ENCODE measurements at regions not wholly inside any gene's neighbourhood (a gene's known extent, or its start where the extent isn't known, plus 50 kb on each side); places are given as distances from the start of the nearest gene placed in this dataset.

- TF ChIP-seq CTCF (IDR thresholded peaks at IDR 0.05; ENCODE audit: low read depth, low read length) (no peak), EZH2phosphoT487 (IDR thresholded peaks at IDR 0.05; ENCODE audit: low read depth) (no peak)
- H3K79me2 ChIP-seq (ENCODE audit: low read length), result no peaks in the 10 kb centered on the region
- no peaks in the 10 kb centered on the region for H3K27me3 ChIP-seq (ENCODE audit: low read depth, low read length)
- H4K20me1 ChIP-seq (ENCODE audit: insufficient read depth, low read length), result no peaks in the 10 kb centered on the region
- H3K4me3 ChIP-seq (ENCODE audit: low read length), result no peak overlapping the region
- H3K27ac ChIP-seq (ENCODE audit: low read length), result no peak overlapping the region
- no peaks in the 10 kb centered on the region for H3K36me3 ChIP-seq (replicated peaks; ENCODE audit: low read depth, low read length)
- no peak overlapping the region for H2AFZ ChIP-seq (ENCODE audit: low read depth, low read length)
- H3K4me2 ChIP-seq (ENCODE audit: low read length), result no peak overlapping the region
- H3K9ac ChIP-seq (ENCODE audit: low read length), result no peak overlapping the region
- H3K9me3 ChIP-seq (ENCODE audit: insufficient read depth, low read length), result 0 out of 2 replicates have a peak, but pooled peaks cover 4% of the 10 kb centered on the region
- H3K4me1 ChIP-seq (ENCODE audit: low read length), result peaks cover 10% of the 10 kb centered on the region
Observed at GRCh38 chr16:52167328-52167727, 379.6 kb downstream of the TOX3 start.

- Histone ChIP-seq H3K9me3 (ENCODE audit: insufficient read depth, low read length) (0 out of 2 replicates have a peak, but pooled peaks cover 4% of the 10 kb centered on the region), H3K79me2 (ENCODE audit: low read length) (no peaks in the 10 kb centered on the region), H3K9ac (ENCODE audit: low read length) (no peak overlapping the region), H3K4me1 (ENCODE audit: low read length) (peaks cover 10% of the 10 kb centered on the region), H3K4me2 (ENCODE audit: low read length) (no peak overlapping the region), H2AFZ (ENCODE audit: low read depth, low read length) (no peak overlapping the region), H3K27ac (ENCODE audit: low read length) (no peak overlapping the region), H3K4me3 (ENCODE audit: low read length) (no peak overlapping the region), H4K20me1 (ENCODE audit: insufficient read depth, low read length) (no peaks in the 10 kb centered on the region), H3K36me3 (replicated peaks; ENCODE audit: low read depth, low read length) (no peaks in the 10 kb centered on the region), H3K27me3 (ENCODE audit: low read depth, low read length) (no peaks in the 10 kb centered on the region)
- no peak for TF ChIP-seq CTCF (IDR thresholded peaks at IDR 0.05; ENCODE audit: low read depth, low read length)
Observed at GRCh38 chr16:52165961-52166360, 381.0 kb downstream of the TOX3 start.

GRCh38 chr16:52149003-52149402 lies 397.9 kb downstream of the TOX3 start:
- Histone ChIP-seq H3K9me3 (ENCODE audit: insufficient read depth, low read length) (no peaks in the 10 kb centered on the region), H3K4me3 (ENCODE audit: low read length) (no peak overlapping the region), H3K36me3 (replicated peaks; ENCODE audit: low read depth, low read length) (no peaks in the 10 kb centered on the region), H3K4me1 (ENCODE audit: low read length) (no peaks in the 10 kb centered on the region), H4K20me1 (ENCODE audit: insufficient read depth, low read length) (no peaks in the 10 kb centered on the region), H3K9ac (ENCODE audit: low read length) (no peak overlapping the region), H3K79me2 (ENCODE audit: low read length) (no peaks in the 10 kb centered on the region), H3K4me2 (ENCODE audit: low read length) (no peak overlapping the region), H3K27ac (ENCODE audit: low read length) (no peak overlapping the region), H3K27me3 (ENCODE audit: low read depth, low read length) (no peaks in the 10 kb centered on the region), H2AFZ (ENCODE audit: low read depth, low read length) (no peak overlapping the region)
- no peak for TF ChIP-seq CTCF (IDR thresholded peaks at IDR 0.05; ENCODE audit: low read depth, low read length)
- no peak for TF ChIP-seq EZH2phosphoT487 (IDR thresholded peaks at IDR 0.05; ENCODE audit: low read depth)

- Histone ChIP-seq H3K9ac (ENCODE audit: low read length) (no peak overlapping the region), H3K79me2 (ENCODE audit: low read length) (no peaks in the 10 kb centered on the region), H3K4me3 (ENCODE audit: low read length) (no peak overlapping the region), H3K27ac (ENCODE audit: low read length) (no peak overlapping the region), H3K4me1 (ENCODE audit: low read length) (no peaks in the 10 kb centered on the region), H3K27me3 (ENCODE audit: low read depth, low read length) (no peaks in the 10 kb centered on the region), H3K4me2 (ENCODE audit: low read length) (no peak overlapping the region), H3K9me3 (ENCODE audit: insufficient read depth, low read length) (no peaks in the 10 kb centered on the region), H4K20me1 (ENCODE audit: insufficient read depth, low read length) (no peaks in the 10 kb centered on the region), H2AFZ (ENCODE audit: low read depth, low read length) (no peak overlapping the region), H3K36me3 (replicated peaks; ENCODE audit: low read depth, low read length) (no peaks in the 10 kb centered on the region)
- TF ChIP-seq EZH2phosphoT487 (IDR thresholded peaks at IDR 0.05; ENCODE audit: low read depth), result no peak
- TF ChIP-seq CTCF (IDR thresholded peaks at IDR 0.05; ENCODE audit: low read depth, low read length), result no peak
Observed at GRCh38 chr16:52141871-52142270, 405.1 kb downstream of the TOX3 start.
